ENCODE measurements at regions not wholly inside any gene's neighbourhood (a gene's known extent, or its start where the extent isn't known, plus 50 kb on each side); places are given as distances from the start of the nearest gene placed in this dataset.

DNA sequence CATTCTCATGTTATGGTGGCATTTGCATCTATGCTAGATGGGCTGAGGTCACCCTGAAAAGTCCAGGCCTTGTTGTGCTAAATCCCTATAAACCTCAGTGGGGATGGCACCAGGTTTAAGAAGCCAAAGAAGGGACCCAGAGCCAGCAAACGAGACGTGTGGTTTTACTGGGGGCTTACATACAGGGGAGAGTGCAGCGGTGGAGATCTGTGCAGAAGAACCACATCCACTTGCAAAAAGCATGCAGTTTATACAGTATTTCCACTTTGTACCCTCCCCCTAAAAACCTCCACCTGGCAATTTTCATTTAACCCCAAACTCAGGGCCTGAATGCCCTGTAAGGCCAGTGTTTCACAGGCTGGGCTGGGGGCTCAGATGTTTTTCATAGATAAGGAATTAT, 134.9 kb upstream of the GATB start:
- Mint-ChIP-seq H3K4me3 (no peak overlapping the region), H3K4me1 (no peaks in the 10 kb centered on the region), H3K27ac (no peak overlapping the region), H3K9me3 (peaks cover 3% of the 10 kb centered on the region), H3K36me3 (ENCODE audit: low read depth) (no peaks in the 10 kb centered on the region), H3K27me3 (no peaks in the 10 kb centered on the region)
- ChIA-PET CTCF (no interaction called here), POLR2A (no interaction called here)
- no peak for DNase-seq

- H3K4me3 Mint-ChIP-seq = no peak overlapping the region
- H3K4me1 Mint-ChIP-seq = no peaks in the 10 kb centered on the region
- DNase-seq = no peak
- no peaks in the 10 kb centered on the region for H3K27me3 Mint-ChIP-seq
- ChIA-PET CTCF (interaction anchor here (1.9 kb wide), 1 partner anchor 29 kb away, joined by 5 read pairs; no protein-coding TSS in a partner anchor), POLR2A (no interaction called here)
- no peak overlapping the region for H3K27ac Mint-ChIP-seq
- H3K9me3 Mint-ChIP-seq = peaks cover 3% of the 10 kb centered on the region
- H3K36me3 Mint-ChIP-seq (ENCODE audit: low read depth) = no peaks in the 10 kb centered on the region
These were observed 133.4 kb upstream of the GATB start for GRCh38 chr4:151894246-151894645.

- no peak overlapping the region for H3K27ac Mint-ChIP-seq
- H3K4me1 Mint-ChIP-seq = peaks cover 3% of the 10 kb centered on the region
- no peaks in the 10 kb centered on the region for H3K36me3 Mint-ChIP-seq (ENCODE audit: low read depth)
- ChIA-PET POLR2A (no interaction called here), CTCF (interaction anchor here (0.7 kb wide), 1 partner anchor 419 kb away, joined by 3 read pairs; no protein-coding TSS in a partner anchor)
- no peak for DNase-seq
- H3K27me3 Mint-ChIP-seq = no peaks in the 10 kb centered on the region
- H3K9me3 Mint-ChIP-seq = no peaks in the 10 kb centered on the region
- H3K4me3 Mint-ChIP-seq = no peak overlapping the region
These were observed 127.6 kb upstream of the GATB start for GRCh38 chr4:151888367-151888866.

DNA sequence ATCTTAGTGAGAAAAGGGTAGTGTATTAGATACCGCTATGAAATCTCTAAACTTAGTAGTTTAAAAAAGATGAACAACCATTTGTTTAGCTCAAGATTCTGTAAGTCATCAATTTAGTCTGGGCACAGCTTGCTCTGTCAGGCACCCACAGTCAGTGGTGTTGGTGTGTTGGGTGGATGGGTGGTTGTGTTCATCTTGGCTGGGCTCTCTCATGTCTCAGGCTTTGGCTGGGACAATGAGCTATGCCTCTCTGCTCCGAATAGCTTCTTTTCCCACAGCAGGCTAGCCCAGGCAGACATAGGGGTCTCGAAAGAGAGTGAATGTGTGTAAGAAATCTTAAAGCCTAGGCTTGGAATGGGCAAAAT, 127.0 kb upstream of the GATB start:
- POLR2A ChIA-PET = no interaction called here
- Mint-ChIP-seq H3K27ac (no peak overlapping the region), H3K4me1 (peaks cover 7% of the 10 kb centered on the region), H3K9me3 (no peaks in the 10 kb centered on the region), H3K27me3 (no peaks in the 10 kb centered on the region), H3K36me3 (ENCODE audit: low read depth) (no peaks in the 10 kb centered on the region), H3K4me3 (no peak overlapping the region)
- no peak for DNase-seq
- CTCF ChIA-PET = no interaction called here

GRCh38 chr4:151887031-151887815, 126.4 kb upstream of the GATB start:
- H3K27ac Mint-ChIP-seq = no peak overlapping the region
- no peaks in the 10 kb centered on the region for H3K27me3 Mint-ChIP-seq
- peaks cover 12% of the 10 kb centered on the region for H3K4me1 Mint-ChIP-seq
- POLR2A ChIA-PET = no interaction called here
- no peak overlapping the region for H3K4me3 Mint-ChIP-seq
- no peaks in the 10 kb centered on the region for H3K9me3 Mint-ChIP-seq
- H3K36me3 Mint-ChIP-seq (ENCODE audit: low read depth) = no peaks in the 10 kb centered on the region
- DNase-seq = no peak
- CTCF ChIA-PET = no interaction called here

- no peaks in the 10 kb centered on the region for H3K9me3 Mint-ChIP-seq
- H3K4me3 Mint-ChIP-seq = no peak overlapping the region
- peaks cover 22% of the 10 kb centered on the region for H3K4me1 Mint-ChIP-seq
- H3K27ac Mint-ChIP-seq = no peak overlapping the region
- no peaks in the 10 kb centered on the region for H3K27me3 Mint-ChIP-seq
- ChIA-PET CTCF (interaction anchor here (0.9 kb wide), 1 partner anchor 11 kb away, joined by 3 read pairs; no protein-coding TSS in a partner anchor), POLR2A (no interaction called here)
- DNase-seq = no peak
- no peaks in the 10 kb centered on the region for H3K36me3 Mint-ChIP-seq (ENCODE audit: low read depth)
These were observed 124.3 kb upstream of the GATB start for GRCh38 chr4:151885123-151885522.

- Mint-ChIP-seq H3K4me3 (no peak overlapping the region), H3K36me3 (ENCODE audit: low read depth) (no peaks in the 10 kb centered on the region), H3K27me3 (no peaks in the 10 kb centered on the region), H3K27ac (no peak overlapping the region), H3K4me1 (peaks cover 22% of the 10 kb centered on the region), H3K9me3 (no peaks in the 10 kb centered on the region)
- ChIA-PET CTCF (interaction anchor here (0.9 kb wide), 1 partner anchor 19 kb away, joined by 3 read pairs; no protein-coding TSS in a partner anchor), POLR2A (no interaction called here)
- no peak for DNase-seq
These were observed 122.9 kb upstream of the GATB start for GRCh38 chr4:151883747-151884146.

DNA sequence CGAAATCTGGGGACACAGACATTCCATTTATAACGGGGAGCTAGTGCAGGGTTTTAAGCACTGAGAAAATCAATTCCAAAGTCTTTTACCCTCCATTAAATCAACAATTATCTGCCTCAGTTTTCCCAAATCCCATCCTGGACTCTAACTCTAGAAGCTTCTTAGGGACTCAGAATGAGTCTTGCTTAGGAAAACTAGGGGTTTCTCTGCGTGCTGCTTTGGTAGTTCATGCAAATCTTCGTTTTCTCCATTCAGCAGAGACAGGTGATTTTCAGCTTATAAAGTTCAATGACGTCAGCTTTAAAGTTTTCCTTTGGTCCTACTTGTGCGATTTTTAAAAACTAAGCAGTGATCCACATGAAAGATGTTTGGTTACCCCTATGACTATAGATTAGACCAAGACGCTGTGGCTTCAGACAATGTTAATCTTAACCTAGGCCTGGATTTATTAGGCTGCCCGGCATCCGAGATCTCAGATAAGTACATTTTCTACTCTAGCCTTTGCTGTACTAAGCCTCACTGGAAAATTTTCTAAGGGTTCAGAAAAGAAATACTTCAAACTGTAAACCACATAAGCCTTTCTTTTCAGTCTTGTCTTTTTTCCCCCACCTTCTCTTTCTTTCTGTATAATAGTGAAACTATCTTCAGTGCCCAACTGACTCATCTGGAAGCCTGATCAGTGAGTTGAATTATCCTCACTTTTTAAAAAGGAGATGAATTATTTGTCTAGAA, 121.4 kb upstream of the GATB start:
- DNase-seq = no peak

DNA sequence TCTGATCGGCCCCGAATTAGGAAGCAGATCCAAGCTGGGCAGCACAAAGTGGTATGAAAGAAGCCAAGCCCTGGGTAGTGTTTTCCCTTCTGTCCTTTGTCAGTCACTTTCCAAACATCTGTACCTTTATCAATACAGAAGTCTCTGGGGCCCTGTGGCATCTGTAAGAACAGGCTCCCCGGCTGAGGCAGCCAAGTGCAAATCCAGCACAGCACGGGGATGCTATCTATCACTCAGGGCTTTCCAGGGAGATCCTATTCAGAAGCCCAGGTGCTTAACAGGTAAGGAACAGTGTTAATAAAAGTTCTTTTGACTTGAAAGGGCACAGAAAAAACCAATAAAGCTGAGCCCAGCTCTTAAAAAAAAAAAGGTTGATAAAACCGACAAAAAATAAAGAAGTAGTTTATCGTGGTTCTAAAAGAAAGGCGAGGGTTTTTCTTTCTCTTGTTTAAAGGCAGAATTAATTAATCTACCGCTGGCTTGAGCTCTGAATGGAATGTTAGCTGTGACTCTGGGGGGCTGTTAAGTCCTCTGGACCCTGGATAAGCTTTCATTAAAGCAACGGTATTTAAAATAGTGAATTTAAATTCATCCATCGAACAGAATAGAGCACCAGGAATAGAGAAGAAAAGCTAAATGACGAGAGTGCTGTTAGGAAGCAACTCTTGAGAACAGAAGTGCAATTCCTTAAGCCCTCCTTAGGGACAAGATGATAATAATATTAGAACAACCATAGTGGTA, 119.1 kb upstream of the GATB start:
- H3K9me3 Mint-ChIP-seq = no peaks in the 10 kb centered on the region
- no peak overlapping the region for H3K4me3 Mint-ChIP-seq
- H3K27me3 Mint-ChIP-seq = no peaks in the 10 kb centered on the region
- ChIA-PET CTCF (interaction anchor here (1.2 kb wide), 1 partner anchor 10 kb away, joined by 3 read pairs; no protein-coding TSS in a partner anchor), POLR2A (no interaction called here)
- H3K36me3 Mint-ChIP-seq (ENCODE audit: low read depth) = no peaks in the 10 kb centered on the region
- H3K27ac Mint-ChIP-seq = no peak overlapping the region
- no peak for DNase-seq
- peaks cover 22% of the 10 kb centered on the region for H3K4me1 Mint-ChIP-seq

More for the DNA sequence above, 121.4 kb upstream of the GATB start:
- CTCF ChIA-PET = interaction anchor here (1.3 kb wide), 1 partner anchor 11 kb away, joined by 5 read pairs; no protein-coding TSS in a partner anchor
- POLR2A ChIA-PET = interaction anchor here (0.8 kb wide), 1 partner anchor 49 kb away, joined by 3 read pairs; no protein-coding TSS in a partner anchor
- Mint-ChIP-seq H3K27ac (no peak overlapping the region), H3K4me3 (no peak overlapping the region), H3K36me3 (ENCODE audit: low read depth) (no peaks in the 10 kb centered on the region), H3K9me3 (no peaks in the 10 kb centered on the region), H3K27me3 (no peaks in the 10 kb centered on the region), H3K4me1 (peaks cover 22% of the 10 kb centered on the region)

GRCh38 chr4:151876381-151876988, 115.7 kb upstream of the GATB start:
- DNase-seq = no peak
- no peak overlapping the region for H3K27ac Mint-ChIP-seq
- no peaks in the 10 kb centered on the region for H3K36me3 Mint-ChIP-seq (ENCODE audit: low read depth)
- H3K4me1 Mint-ChIP-seq = peaks cover 4% of the 10 kb centered on the region
- H3K9me3 Mint-ChIP-seq = peaks cover 2% of the 10 kb centered on the region
- no peak overlapping the region for H3K4me3 Mint-ChIP-seq
- POLR2A ChIA-PET = no interaction called here
- peaks cover 2% of the 10 kb centered on the region for H3K27me3 Mint-ChIP-seq
- CTCF ChIA-PET = no interaction called here

GRCh38 chr4:151874328-151874727, 113.5 kb upstream of the GATB start:
- Mint-ChIP-seq H3K27ac (no peak overlapping the region), H3K27me3 (peaks cover 2% of the 10 kb centered on the region), H3K9me3 (peaks cover 2% of the 10 kb centered on the region), H3K4me3 (no peak overlapping the region), H3K4me1 (no peaks in the 10 kb centered on the region), H3K36me3 (ENCODE audit: low read depth) (no peaks in the 10 kb centered on the region)
- ChIA-PET CTCF (interaction anchor here (1.2 kb wide), 1 partner anchor 11 kb away, joined by 3 read pairs; no protein-coding TSS in a partner anchor), POLR2A (no interaction called here)
- no peak for DNase-seq

DNA sequence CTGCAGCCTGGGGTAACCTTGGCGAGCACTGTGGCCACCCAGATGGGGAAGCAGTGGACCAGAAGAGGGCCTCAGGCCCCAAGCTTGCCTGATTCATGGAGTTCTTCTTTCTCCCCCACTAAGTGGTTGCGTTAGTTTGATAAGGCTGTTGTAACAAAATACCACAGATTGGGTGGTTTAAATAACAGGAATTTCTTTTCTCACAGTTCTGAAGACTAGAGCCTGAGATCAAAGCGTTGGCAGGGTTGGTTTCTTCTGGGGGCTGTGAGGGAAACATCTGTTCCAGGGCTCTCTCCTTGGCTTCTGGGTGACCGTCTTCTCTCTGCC, 105.7 kb upstream of the GATB start:
- Mint-ChIP-seq H3K27me3 (peaks cover 4% of the 10 kb centered on the region), H3K4me3 (no peak overlapping the region), H3K27ac (no peak overlapping the region), H3K9me3 (peaks cover 9% of the 10 kb centered on the region), H3K36me3 (ENCODE audit: low read depth) (no peaks in the 10 kb centered on the region), H3K4me1 (peaks cover 3% of the 10 kb centered on the region)
- CTCF ChIA-PET = interaction anchor here (1.0 kb wide), 1 partner anchor 9 kb away, joined by 3 read pairs; no protein-coding TSS in a partner anchor
- POLR2A ChIA-PET = no interaction called here
- no peak for DNase-seq
